ENCODE measurements at regions not wholly inside any gene's neighbourhood (a gene's known extent, or its start where the extent isn't known, plus 50 kb on each side); places are given as distances from the start of the nearest gene placed in this dataset.

- no peak for TF ChIP-seq POLR2A (IDR thresholded peaks at IDR 0.05)
- no peak for TF ChIP-seq CTCF (IDR thresholded peaks at IDR 0.05)
Observed at GRCh38 chr12:127745469-127746212, 521.3 kb upstream of the TMEM132C start.
